ENCODE measurements at regions not wholly inside any gene's neighbourhood (a gene's known extent, or its start where the extent isn't known, plus 50 kb on each side); places are given as distances from the start of the nearest gene placed in this dataset.

- CTCF ChIA-PET: no interaction called here
- Mint-ChIP-seq H3K4me3 (no peak overlapping the region), H3K9me3 (no peaks in the 10 kb centered on the region), H3K4me1 (no peaks in the 10 kb centered on the region), H3K27me3 (no peaks in the 10 kb centered on the region), H3K36me3 (ENCODE audit: low read depth) (no peaks in the 10 kb centered on the region), H3K27ac (no peak overlapping the region)
- TF ChIP-seq, protein P1, sequence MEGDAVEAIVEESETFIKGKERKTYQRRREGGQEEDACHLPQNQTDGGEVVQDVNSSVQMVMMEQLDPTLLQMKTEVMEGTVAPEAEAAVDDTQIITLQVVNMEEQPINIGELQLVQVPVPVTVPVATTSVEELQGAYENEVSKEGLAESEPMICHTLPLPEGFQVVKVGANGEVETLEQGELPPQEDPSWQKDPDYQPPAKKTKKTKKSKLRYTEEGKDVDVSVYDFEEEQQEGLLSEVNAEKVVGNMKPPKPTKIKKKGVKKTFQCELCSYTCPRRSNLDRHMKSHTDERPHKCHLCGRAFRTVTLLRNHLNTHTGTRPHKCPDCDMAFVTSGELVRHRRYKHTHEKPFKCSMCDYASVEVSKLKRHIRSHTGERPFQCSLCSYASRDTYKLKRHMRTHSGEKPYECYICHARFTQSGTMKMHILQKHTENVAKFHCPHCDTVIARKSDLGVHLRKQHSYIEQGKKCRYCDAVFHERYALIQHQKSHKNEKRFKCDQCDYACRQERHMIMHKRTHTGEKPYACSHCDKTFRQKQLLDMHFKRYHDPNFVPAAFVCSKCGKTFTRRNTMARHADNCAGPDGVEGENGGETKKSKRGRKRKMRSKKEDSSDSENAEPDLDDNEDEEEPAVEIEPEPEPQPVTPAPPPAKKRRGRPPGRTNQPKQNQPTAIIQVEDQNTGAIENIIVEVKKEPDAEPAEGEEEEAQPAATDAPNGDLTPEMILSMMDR (IDR thresholded peaks at IDR 0.05): no peak
- DNase-seq (no peak), ATAC-seq (ENCODE audit: low read depth) (no peak)
- POLR2A ChIA-PET: no interaction called here
- intact Hi-C loops (cut with micrococcal nuclease): no loop called here
Measured at GRCh38 chr6:128759447-128759846, 123.5 kb upstream of the LAMA2 start.

- DNase-seq (no peak), ATAC-seq (ENCODE audit: low read depth) (no peak)
- no peaks in the 10 kb centered on the region for H3K27me3 Mint-ChIP-seq
- H3K4me1 Mint-ChIP-seq: no peaks in the 10 kb centered on the region
- ChIA-PET CTCF (no interaction called here), POLR2A (no interaction called here)
- H3K36me3 Mint-ChIP-seq (ENCODE audit: low read depth): no peaks in the 10 kb centered on the region
- H3K4me3 Mint-ChIP-seq: no peak overlapping the region
- intact Hi-C loops (cut with micrococcal nuclease): no loop called here
- no peaks in the 10 kb centered on the region for H3K9me3 Mint-ChIP-seq
- H3K27ac Mint-ChIP-seq: no peak overlapping the region
- TF ChIP-seq, protein P1 (IDR thresholded peaks at IDR 0.05): no peak
Measured at GRCh38 chr6:128757961-128758360, 125.0 kb upstream of the LAMA2 start.

- no peaks in the 10 kb centered on the region for H3K9me3 Mint-ChIP-seq
- no peak overlapping the region for H3K4me3 Mint-ChIP-seq
- no peaks in the 10 kb centered on the region for H3K36me3 Mint-ChIP-seq (ENCODE audit: low read depth)
- H3K27ac Mint-ChIP-seq: no peak overlapping the region
- no peaks in the 10 kb centered on the region for H3K27me3 Mint-ChIP-seq
- ATAC-seq (ENCODE audit: low read depth) (no peak), DNase-seq (no peak)
- no peaks in the 10 kb centered on the region for H3K4me1 Mint-ChIP-seq
- intact Hi-C loops (cut with micrococcal nuclease): no loop called here
- POLR2A ChIA-PET: no interaction called here
- TF ChIP-seq, protein P1 (IDR thresholded peaks at IDR 0.05): no peak
- CTCF ChIA-PET: no interaction called here
Measured at GRCh38 chr6:128754658-128755256, 128.2 kb upstream of the LAMA2 start.

DNA sequence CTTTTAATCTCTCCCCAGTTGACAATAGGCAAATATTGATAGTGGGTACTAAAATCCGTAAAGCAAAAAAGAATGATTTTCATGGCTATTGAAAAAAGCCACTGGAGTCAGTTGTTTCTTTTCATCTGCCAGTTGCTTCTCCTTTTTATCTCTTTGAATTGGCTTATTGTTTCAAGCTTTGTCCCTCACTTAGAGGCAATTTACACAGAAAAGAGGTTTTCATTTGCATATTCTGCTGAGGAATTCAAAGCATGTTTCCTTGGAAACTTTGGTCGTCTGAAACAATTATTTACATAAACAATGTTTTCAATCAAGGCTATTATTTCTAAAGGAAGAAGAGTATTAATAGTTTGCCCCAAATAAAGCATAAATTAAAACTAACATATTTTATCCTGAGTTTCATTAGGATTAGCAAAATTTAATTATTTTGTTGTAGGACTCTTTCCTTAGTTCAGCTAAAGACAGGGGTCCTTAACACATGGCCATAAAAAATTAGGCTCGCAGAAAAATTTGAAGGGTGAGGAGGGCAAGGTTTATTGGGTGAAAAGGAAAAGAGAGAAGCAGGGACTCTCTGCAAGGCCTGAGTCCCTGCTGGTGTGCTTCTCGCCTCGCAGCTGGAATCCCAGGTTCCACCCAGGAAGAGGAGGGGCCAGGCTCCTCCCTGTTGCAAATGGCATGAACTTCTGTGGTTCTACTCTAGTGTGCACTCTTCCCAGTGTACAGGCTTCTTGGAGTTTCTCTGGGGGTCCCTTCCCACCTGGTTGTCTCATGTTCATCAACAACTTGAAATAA is 138.8 kb upstream of the LAMA2 start:
- TF ChIP-seq, protein P1 (IDR thresholded peaks at IDR 0.05): no peak
- H3K4me1 Mint-ChIP-seq: no peaks in the 10 kb centered on the region
- DNase-seq: no peak
- ATAC-seq (ENCODE audit: low read depth): no peak
- no peaks in the 10 kb centered on the region for H3K9me3 Mint-ChIP-seq
- ChIA-PET CTCF (no interaction called here), POLR2A (no interaction called here)
- H3K27me3 Mint-ChIP-seq: no peaks in the 10 kb centered on the region
- no peaks in the 10 kb centered on the region for H3K36me3 Mint-ChIP-seq (ENCODE audit: low read depth)
- no peak overlapping the region for H3K4me3 Mint-ChIP-seq
- no peak overlapping the region for H3K27ac Mint-ChIP-seq
- intact Hi-C loops (cut with micrococcal nuclease): no loop called here

- Mint-ChIP-seq H3K27ac (no peak overlapping the region), H3K4me3 (no peak overlapping the region), H3K27me3 (no peaks in the 10 kb centered on the region), H3K9me3 (no peaks in the 10 kb centered on the region), H3K36me3 (ENCODE audit: low read depth) (no peaks in the 10 kb centered on the region), H3K4me1 (no peaks in the 10 kb centered on the region)
- ChIA-PET CTCF (no interaction called here), POLR2A (no interaction called here)
- no peak for DNase-seq
- intact Hi-C loops (cut with micrococcal nuclease): no loop called here
- ATAC-seq (ENCODE audit: low read depth): no peak
- TF ChIP-seq, protein P1 (IDR thresholded peaks at IDR 0.05): no peak
Measured at GRCh38 chr6:128742900-128743299, 140.0 kb upstream of the LAMA2 start.
